IMR-90 (cell line): ENCODE measurements at regions not wholly inside any gene's neighbourhood (a gene's known extent, or its start where the extent isn't known, plus 50 kb on each side); places are given as distances from the start of the nearest gene placed in this dataset.

ENCODE experiments used
- ATAC-seq: fragments of 200-7000 bp; cut with Tn5 transposase; 2 replicates; pipeline ENCODE4 v1.9.1; 2020; ENCODE audit warnings: low read depth, mild to moderate bottlenecking, moderate library complexity
- BruUV-seq: library from RNA; stranded (reverse); fragments of 400-500 nt; replicated peaks from 2 replicates; lab custom pipeline; 2021; lab: Mats Ljungman, UMichigan
- CTCF ChIA-PET: fragments of 300-600 bp; formaldehyde crosslinking; extraction: SDS; loops from one replicate; lab custom pipeline; 2021; ENCODE audit warnings: antibody characterized with exemption; lab: Yijun Ruan, JAX
- POLR2A ChIA-PET: fragments of 300-600 bp; sonication (Branson Sonifier 250); formaldehyde crosslinking; loops from one replicate; lab custom pipeline; 2022; ENCODE audit warnings: antibody characterized with exemption; ENCODE audit not compliant: unreplicated experiment; lab: Charles Lee
- DNase-seq: peaks from one replicate; pipeline ENCODE4 v3.0.0; 2013
- H2AFZ ChIP-seq: replicated peaks from 2 replicates; pipeline ENCODE3; 2013; ENCODE audit warnings: low read length, mild to moderate bottlenecking; ENCODE audit not compliant: poor library complexity
- H2AK5ac ChIP-seq: 2 replicates; pipeline ENCODE4 v1.6.1; 2013; ENCODE audit warnings: low read depth, low read length, inconsistent platforms
- H2AK9ac ChIP-seq: replicated peaks from 2 replicates; pipeline ENCODE3; 2013; ENCODE audit warnings: mild to moderate bottlenecking, low read depth, low read length, moderate library complexity; ENCODE audit not compliant: poor library complexity
- H2BK120ac ChIP-seq: 2 replicates; pipeline ENCODE4 v1.6.1; 2013; ENCODE audit warnings: low read depth, low read length, inconsistent platforms
- H2BK15ac ChIP-seq: 3 replicates; pipeline ENCODE4 v1.6.1; 2013; ENCODE audit warnings: low read depth, low read length, inconsistent platforms
- H2BK20ac ChIP-seq: 2 replicates; pipeline ENCODE4 v1.6.1; 2013; ENCODE audit warnings: low read depth, mild to moderate bottlenecking, inconsistent platforms, low read length, moderate library complexity
- H2BK5ac ChIP-seq: 2 replicates; pipeline ENCODE4 v1.6.1; 2013; ENCODE audit warnings: mild to moderate bottlenecking, low read depth, low read length, inconsistent platforms; ENCODE audit not compliant: poor library complexity, severe bottlenecking
- H3K14ac ChIP-seq: replicated peaks from 2 replicates; pipeline ENCODE4 v1.6.1; 2013; ENCODE audit warnings: low read depth, low read length, inconsistent platforms
- H3K18ac ChIP-seq: 2 replicates; pipeline ENCODE4 v1.6.1; 2013; ENCODE audit warnings: low read depth, low read length, control low read depth
- H3K23ac ChIP-seq: 2 replicates; pipeline ENCODE4 v1.6.1; 2013; ENCODE audit warnings: low read depth, low read length, inconsistent platforms
- H3K27ac ChIP-seq: 2 replicates; pipeline ENCODE4 v1.5.1; 2013; ENCODE audit warnings: mild to moderate bottlenecking, control low read depth, low read length; ENCODE audit not compliant: insufficient read depth
- H3K27me3 ChIP-seq: 2 replicates; pipeline ENCODE4 v1.6.1; 2013; ENCODE audit warnings: low read length; ENCODE audit not compliant: control insufficient read depth, insufficient read depth
- H3K36me3 ChIP-seq: 2 replicates; pipeline ENCODE4 v1.6.1; 2013; ENCODE audit warnings: low read length, mixed read lengths; ENCODE audit not compliant: control insufficient read depth, insufficient read depth
- H3K4ac ChIP-seq: 2 replicates; pipeline ENCODE4 v1.6.1; 2013; ENCODE audit warnings: low read depth, low read length, inconsistent platforms
- H3K4me1 ChIP-seq: 2 replicates; pipeline ENCODE4 v1.6.1; 2013; ENCODE audit warnings: low read length, mixed read lengths; ENCODE audit not compliant: control insufficient read depth, insufficient read depth
- H3K4me2 ChIP-seq: 2 replicates; pipeline ENCODE4 v1.6.1; 2013; ENCODE audit warnings: low read depth, mild to moderate bottlenecking, control low read depth, low read length, moderate library complexity
- H3K4me3 ChIP-seq: 2 replicates; pipeline ENCODE4 v1.5.1; 2013; ENCODE audit warnings: low read depth, mild to moderate bottlenecking, control low read depth, low read length, moderate library complexity; ENCODE audit not compliant: insufficient read depth
- H3K56ac ChIP-seq: 2 replicates; pipeline ENCODE4 v1.6.1; 2013; ENCODE audit warnings: low read length, inconsistent platforms; ENCODE audit not compliant: insufficient read depth; ENCODE audit errors: extremely low read depth
- H3K79me1 ChIP-seq, 2 experiments: 2 replicates each; pipeline ENCODE4 v1.6.1; 2013; ENCODE audit warnings: low read length in 2 of 2, inconsistent platforms in 1 of 2, low read depth in 1 of 2
- H3K9ac ChIP-seq: 2 replicates; pipeline ENCODE4 v1.6.1; 2013; ENCODE audit warnings: low read depth, low read length, control low read depth
- H3K9me1 ChIP-seq: 2 replicates; pipeline ENCODE4 v1.6.1; 2013; ENCODE audit warnings: low read length, inconsistent platforms; ENCODE audit not compliant: insufficient read depth
- H3K9me3 ChIP-seq: 2 replicates; pipeline ENCODE4 v1.6.1; 2013; ENCODE audit warnings: low read length; ENCODE audit not compliant: control insufficient read depth, insufficient read depth
- H4K20me1 ChIP-seq: 2 replicates; pipeline ENCODE4 v1.6.1; 2013; ENCODE audit warnings: low read length, inconsistent platforms; ENCODE audit not compliant: insufficient read depth
- H4K5ac ChIP-seq: 2 replicates; pipeline ENCODE4 v1.6.1; 2013; ENCODE audit warnings: mild to moderate bottlenecking, low read depth, low read length, control low read depth
- H4K8ac ChIP-seq, 2 experiments: 2 replicates each; pipeline ENCODE4 v1.6.1; 2013; ENCODE audit warnings: low read depth in 2 of 2, low read length in 2 of 2, control low read depth in 1 of 2, inconsistent platforms in 1 of 2
- H4K91ac ChIP-seq: 2 replicates; pipeline ENCODE4 v1.6.1; 2013; ENCODE audit warnings: low read depth, low read length, inconsistent platforms; ENCODE audit not compliant: insufficient read depth
- BHLHE40 ChIP-seq: fragments of 150-350 bp; IDR thresholded peaks from 2 replicates; pipeline ENCODE4 v1.6.1; 2016; ENCODE audit warnings: mild to moderate bottlenecking, low read depth, low read length
- CEBPB ChIP-seq: IDR thresholded peaks from 2 replicates; pipeline ENCODE4 v1.6.1; 2012; ENCODE audit warnings: low read depth, low read length, improper control_type of control experiment
- CHD1 ChIP-seq: IDR thresholded peaks from 2 replicates; pipeline ENCODE4 v1.6.1; 2012; ENCODE audit warnings: low read depth, low read length, improper control_type of control experiment
- FOS ChIP-seq: fragments of 150-350 bp; IDR thresholded peaks from 2 replicates; pipeline ENCODE4 v1.6.1; 2016; ENCODE audit warnings: low read depth, low read length
- MAFK ChIP-seq: IDR thresholded peaks from 2 replicates; pipeline ENCODE4 v1.6.1; 2012; ENCODE audit warnings: low read depth, low read length, improper control_type of control experiment
- MAZ ChIP-seq: IDR thresholded peaks from 2 replicates; pipeline ENCODE4 v1.6.1; 2012; ENCODE audit warnings: low read depth, mild to moderate bottlenecking, low read length, improper control_type of control experiment, moderate library complexity, borderline replicate concordance
- MXI1 ChIP-seq: IDR thresholded peaks from 2 replicates; pipeline ENCODE4 v1.6.1; 2012; ENCODE audit warnings: low read depth, mild to moderate bottlenecking, low read length, moderate library complexity, borderline replicate concordance
- NFE2L2 ChIP-seq: fragments of 150-350 bp; IDR thresholded peaks from 2 replicates; pipeline ENCODE4 v1.6.1; 2016; ENCODE audit warnings: low read depth, mild to moderate bottlenecking, low read length
- POLR2A ChIP-seq: IDR thresholded peaks from 2 replicates; pipeline ENCODE4 v1.6.1; 2012; ENCODE audit warnings: mild to moderate bottlenecking, low read depth, low read length
- RAD21 ChIP-seq: IDR thresholded peaks from 2 replicates; pipeline ENCODE4 v1.6.1; 2012; ENCODE audit warnings: low read length, improper control_type of control experiment
- RCOR1 ChIP-seq: IDR thresholded peaks from 2 replicates; pipeline ENCODE4 v1.6.1; 2012; ENCODE audit warnings: mild to moderate bottlenecking, low read length, improper control_type of control experiment; ENCODE audit not compliant: insufficient replicate concordance
- RFX5 ChIP-seq: IDR thresholded peaks from 2 replicates; pipeline ENCODE4 v1.8.0; 2012; ENCODE audit warnings: low read depth, mild to moderate bottlenecking, low read length, moderate library complexity
- SMC3 ChIP-seq: fragments of 150-350 bp; IDR thresholded peaks from 2 replicates; pipeline ENCODE4 v1.6.1; 2016; ENCODE audit warnings: low read depth, mild to moderate bottlenecking, antibody characterized with exemption, low read length, moderate library complexity
- WGBS, 2 experiments: methylation state at CpG; one replicate each; pipeline versions ENCODE4 v1.1.5 to v1.1.7; 2013; ENCODE audit warnings: missing lambda C conversion rate in 2 of 2; ENCODE audit not compliant: insufficient read length in 1 of 2; ENCODE audit errors: extremely low coverage in 2 of 2; 5-methylcytosine and 5-hydroxymethylcytosine counted together
- dilution Hi-C: fragments of 300-500 bp; cut with HindIII; formaldehyde crosslinking; loops from one replicate; pipeline ENCODE4 v1.14.3; 2018; ENCODE audit warnings: low sequenced_read_pairs; ENCODE audit not compliant: unreplicated experiment
- in situ Hi-C: fragments of 300-500 bp; cut with MboI; formaldehyde crosslinking; loops from 3 replicates; pipeline ENCODE4 v1.14.3; 2019; ENCODE audit warnings: low sequenced_read_pairs, inconsistent platforms, mixed read lengths
- intact Hi-C: fragments of 100-400 bp; cut with micrococcal nuclease; formaldehyde crosslinking; loops from 2 replicates; pipeline ENCODE4 v1.10.0; 2022
- TF ChIP-seq, protein P1 (sequence below): conservative IDR thresholded peaks from 2 replicates; pipeline ENCODE4 v1.5.1; 2012; ENCODE audit warnings: mild to moderate bottlenecking, low read depth, low read length, improper control_type of control experiment
- TF ChIP-seq, protein P2 (sequence below): fragments of 150-350 bp; IDR thresholded peaks from 2 replicates; pipeline ENCODE4 v1.6.1; 2016; ENCODE audit warnings: low read depth, mild to moderate bottlenecking, low read length, moderate library complexity, borderline replicate concordance
- TF ChIP-seq, protein P3 (sequence below): fragments of 150-350 bp; IDR thresholded peaks from 2 replicates; pipeline ENCODE4 v1.6.1; 2017; ENCODE audit warnings: mild to moderate bottlenecking, antibody characterized with exemption, low read length, low read depth

DNA sequence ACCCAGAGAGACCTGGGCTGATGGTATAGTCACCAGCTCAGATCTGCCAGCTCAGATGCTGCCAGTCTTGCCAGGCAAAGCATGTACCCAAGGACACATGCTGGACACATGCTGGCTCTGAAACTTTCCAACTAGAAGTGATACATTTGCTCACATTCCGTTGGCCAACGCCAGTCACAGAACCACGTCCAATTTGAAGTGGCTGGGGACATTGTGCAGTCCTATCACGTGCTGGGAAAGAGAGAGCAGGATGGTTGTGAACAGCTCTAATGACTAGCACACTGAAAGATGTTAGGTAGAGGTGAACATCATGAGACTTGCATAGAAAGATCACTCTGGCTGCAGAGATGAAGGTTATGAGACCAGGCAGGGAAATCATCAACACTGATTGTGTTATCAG, 308.5 kb upstream of the ROPN1 start:
- ATAC-seq (no peak), DNase-seq (no peak)
- H4K91ac ChIP-seq, result no peak overlapping the region
- no peak overlapping the region for H3K18ac ChIP-seq
- peaks cover 10% of the 10 kb centered on the region for H3K27me3 ChIP-seq
- H2BK20ac ChIP-seq, result no peak overlapping the region
- no peak overlapping the region for H2BK5ac ChIP-seq
- POLR2A ChIA-PET, result no interaction called here
- dilution Hi-C loops, result no loop called here
- TF ChIP-seq BHLHE40 (no peak), FOS (no peak), MXI1 (no peak), POLR2A (no peak), CEBPB (no peak), CHD1 (no peak), RAD21 (no peak), RFX5 (no peak), SMC3 (no peak), NFE2L2 (no peak), MAZ (no peak), RCOR1 (no peak), MAFK (no peak)
- TF ChIP-seq, protein P1, sequence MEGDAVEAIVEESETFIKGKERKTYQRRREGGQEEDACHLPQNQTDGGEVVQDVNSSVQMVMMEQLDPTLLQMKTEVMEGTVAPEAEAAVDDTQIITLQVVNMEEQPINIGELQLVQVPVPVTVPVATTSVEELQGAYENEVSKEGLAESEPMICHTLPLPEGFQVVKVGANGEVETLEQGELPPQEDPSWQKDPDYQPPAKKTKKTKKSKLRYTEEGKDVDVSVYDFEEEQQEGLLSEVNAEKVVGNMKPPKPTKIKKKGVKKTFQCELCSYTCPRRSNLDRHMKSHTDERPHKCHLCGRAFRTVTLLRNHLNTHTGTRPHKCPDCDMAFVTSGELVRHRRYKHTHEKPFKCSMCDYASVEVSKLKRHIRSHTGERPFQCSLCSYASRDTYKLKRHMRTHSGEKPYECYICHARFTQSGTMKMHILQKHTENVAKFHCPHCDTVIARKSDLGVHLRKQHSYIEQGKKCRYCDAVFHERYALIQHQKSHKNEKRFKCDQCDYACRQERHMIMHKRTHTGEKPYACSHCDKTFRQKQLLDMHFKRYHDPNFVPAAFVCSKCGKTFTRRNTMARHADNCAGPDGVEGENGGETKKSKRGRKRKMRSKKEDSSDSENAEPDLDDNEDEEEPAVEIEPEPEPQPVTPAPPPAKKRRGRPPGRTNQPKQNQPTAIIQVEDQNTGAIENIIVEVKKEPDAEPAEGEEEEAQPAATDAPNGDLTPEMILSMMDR, result no peak
- TF ChIP-seq, protein P2, sequence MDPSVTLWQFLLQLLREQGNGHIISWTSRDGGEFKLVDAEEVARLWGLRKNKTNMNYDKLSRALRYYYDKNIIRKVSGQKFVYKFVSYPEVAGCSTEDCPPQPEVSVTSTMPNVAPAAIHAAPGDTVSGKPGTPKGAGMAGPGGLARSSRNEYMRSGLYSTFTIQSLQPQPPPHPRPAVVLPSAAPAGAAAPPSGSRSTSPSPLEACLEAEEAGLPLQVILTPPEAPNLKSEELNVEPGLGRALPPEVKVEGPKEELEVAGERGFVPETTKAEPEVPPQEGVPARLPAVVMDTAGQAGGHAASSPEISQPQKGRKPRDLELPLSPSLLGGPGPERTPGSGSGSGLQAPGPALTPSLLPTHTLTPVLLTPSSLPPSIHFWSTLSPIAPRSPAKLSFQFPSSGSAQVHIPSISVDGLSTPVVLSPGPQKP, result no peak
- TF ChIP-seq, protein P3, sequence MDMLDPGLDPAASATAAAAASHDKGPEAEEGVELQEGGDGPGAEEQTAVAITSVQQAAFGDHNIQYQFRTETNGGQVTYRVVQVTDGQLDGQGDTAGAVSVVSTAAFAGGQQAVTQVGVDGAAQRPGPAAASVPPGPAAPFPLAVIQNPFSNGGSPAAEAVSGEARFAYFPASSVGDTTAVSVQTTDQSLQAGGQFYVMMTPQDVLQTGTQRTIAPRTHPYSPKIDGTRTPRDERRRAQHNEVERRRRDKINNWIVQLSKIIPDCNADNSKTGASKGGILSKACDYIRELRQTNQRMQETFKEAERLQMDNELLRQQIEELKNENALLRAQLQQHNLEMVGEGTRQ, result no peak
- 83% methylated on average over 4 of the region's 4 CpGs; no CpG with 5 or more reads in 1 of the 2 experiments for WGBS, 2 experiments
- BruUV-seq, result no TSS peak
- H3K4me2 ChIP-seq, result no peak overlapping the region
- no peak overlapping the region for H2BK120ac ChIP-seq
- no peaks in the 10 kb centered on the region for H3K79me1 ChIP-seq
- H3K9me1 ChIP-seq, result no peaks in the 10 kb centered on the region; the same call in 1 of the 2 replicates
- no peaks in the 10 kb centered on the region for H3K36me3 ChIP-seq
- peaks cover 1% of the 10 kb centered on the region; the same call in 1 of the 2 replicates for H3K9me3 ChIP-seq
- no peaks in the 10 kb centered on the region for H4K20me1 ChIP-seq
- no peak overlapping the region for H3K9ac ChIP-seq
- no peak overlapping the region for H2AK5ac ChIP-seq
- H3K14ac ChIP-seq, result no peak overlapping the region
- CTCF ChIA-PET, result interaction anchor here (0.5 to 1.0 kb wide), 2 partner anchors 19 to 396 kb away, joined by 3 to 4 read pairs; no protein-coding TSS in a partner anchor
- H3K4me1 ChIP-seq, result no peaks in the 10 kb centered on the region
- H2AFZ ChIP-seq, result no peak overlapping the region
- H4K8ac ChIP-seq, result no peak overlapping the region
- no peak overlapping the region for H3K56ac ChIP-seq
- H3K4me3 ChIP-seq, result no peak overlapping the region
- intact Hi-C loops, result no loop called here
- H2AK9ac ChIP-seq, result no peak overlapping the region
- in situ Hi-C loops, result no loop called here
- no peak overlapping the region for H3K23ac ChIP-seq
- no peak overlapping the region for H3K27ac ChIP-seq
- H3K4ac ChIP-seq, result no peak overlapping the region
- no peak overlapping the region for H4K5ac ChIP-seq
- no peak overlapping the region for H2BK15ac ChIP-seq
